GM12892 (cell line): ENCODE measurements at regions not wholly inside any gene's neighbourhood (a gene's known extent, or its start where the extent isn't known, plus 50 kb on each side); places are given as distances from the start of the nearest gene placed in this dataset.

Experiments used
- POLR2A ChIP-seq: IDR thresholded peaks from 2 replicates; pipeline ENCODE4 v1.6.1; 2011; ENCODE audit warnings: low read depth, low read length, control low read depth
- TAF1 ChIP-seq: IDR thresholded peaks from 2 replicates; pipeline ENCODE4 v1.6.1; 2011; ENCODE audit warnings: low read depth, mild to moderate bottlenecking, control low read depth, low read length, borderline replicate concordance

- TF ChIP-seq POLR2A: no peak
- TF ChIP-seq TAF1: no peak
Measured at GRCh38 chr3:111284503-111285183, 213.0 kb downstream of the NECTIN3 start.
